ENCODE measurements at regions not wholly inside any gene's neighbourhood (a gene's known extent, or its start where the extent isn't known, plus 50 kb on each side); places are given as distances from the start of the nearest gene placed in this dataset.

DNA sequence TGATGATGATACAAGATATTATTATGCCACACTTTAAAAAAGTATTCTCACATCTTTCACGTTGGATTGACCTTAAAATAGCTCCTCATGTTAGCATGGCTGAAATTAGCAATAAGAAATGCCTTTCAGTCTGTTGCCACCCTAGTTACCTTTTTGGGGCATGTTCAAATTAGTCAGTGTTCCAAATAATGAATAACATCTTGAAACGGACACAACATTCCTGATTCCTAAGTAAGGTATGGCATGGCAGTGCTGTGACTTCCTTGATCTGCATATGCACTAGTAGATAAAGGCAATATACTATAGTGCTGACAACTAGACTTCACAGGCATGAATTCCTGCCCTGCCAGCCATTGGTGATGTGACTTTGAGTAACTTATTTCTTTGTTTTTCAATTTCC lies 914.5 kb downstream of the METTL15 start:
- peaks cover 5% of the 10 kb centered on the region for H3K9me3 ChIP-seq (replicated peaks)
- H3K27ac ChIP-seq (replicated peaks), result no peak overlapping the region
- no peaks in the 10 kb centered on the region for H3K27me3 ChIP-seq (ENCODE audit: low read depth)
- no peak overlapping the region for H3K4me3 ChIP-seq
- TF ChIP-seq, protein P1, sequence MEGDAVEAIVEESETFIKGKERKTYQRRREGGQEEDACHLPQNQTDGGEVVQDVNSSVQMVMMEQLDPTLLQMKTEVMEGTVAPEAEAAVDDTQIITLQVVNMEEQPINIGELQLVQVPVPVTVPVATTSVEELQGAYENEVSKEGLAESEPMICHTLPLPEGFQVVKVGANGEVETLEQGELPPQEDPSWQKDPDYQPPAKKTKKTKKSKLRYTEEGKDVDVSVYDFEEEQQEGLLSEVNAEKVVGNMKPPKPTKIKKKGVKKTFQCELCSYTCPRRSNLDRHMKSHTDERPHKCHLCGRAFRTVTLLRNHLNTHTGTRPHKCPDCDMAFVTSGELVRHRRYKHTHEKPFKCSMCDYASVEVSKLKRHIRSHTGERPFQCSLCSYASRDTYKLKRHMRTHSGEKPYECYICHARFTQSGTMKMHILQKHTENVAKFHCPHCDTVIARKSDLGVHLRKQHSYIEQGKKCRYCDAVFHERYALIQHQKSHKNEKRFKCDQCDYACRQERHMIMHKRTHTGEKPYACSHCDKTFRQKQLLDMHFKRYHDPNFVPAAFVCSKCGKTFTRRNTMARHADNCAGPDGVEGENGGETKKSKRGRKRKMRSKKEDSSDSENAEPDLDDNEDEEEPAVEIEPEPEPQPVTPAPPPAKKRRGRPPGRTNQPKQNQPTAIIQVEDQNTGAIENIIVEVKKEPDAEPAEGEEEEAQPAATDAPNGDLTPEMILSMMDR (IDR thresholded peaks at IDR 0.05; ENCODE audit: borderline replicate concordance), result no peak
- intact Hi-C loops (cut with micrococcal nuclease), result no loop called here
- no peaks in the 10 kb centered on the region for H3K36me3 ChIP-seq
- no peaks in the 10 kb centered on the region for H3K4me1 ChIP-seq
- no peak for DNase-seq

DNA sequence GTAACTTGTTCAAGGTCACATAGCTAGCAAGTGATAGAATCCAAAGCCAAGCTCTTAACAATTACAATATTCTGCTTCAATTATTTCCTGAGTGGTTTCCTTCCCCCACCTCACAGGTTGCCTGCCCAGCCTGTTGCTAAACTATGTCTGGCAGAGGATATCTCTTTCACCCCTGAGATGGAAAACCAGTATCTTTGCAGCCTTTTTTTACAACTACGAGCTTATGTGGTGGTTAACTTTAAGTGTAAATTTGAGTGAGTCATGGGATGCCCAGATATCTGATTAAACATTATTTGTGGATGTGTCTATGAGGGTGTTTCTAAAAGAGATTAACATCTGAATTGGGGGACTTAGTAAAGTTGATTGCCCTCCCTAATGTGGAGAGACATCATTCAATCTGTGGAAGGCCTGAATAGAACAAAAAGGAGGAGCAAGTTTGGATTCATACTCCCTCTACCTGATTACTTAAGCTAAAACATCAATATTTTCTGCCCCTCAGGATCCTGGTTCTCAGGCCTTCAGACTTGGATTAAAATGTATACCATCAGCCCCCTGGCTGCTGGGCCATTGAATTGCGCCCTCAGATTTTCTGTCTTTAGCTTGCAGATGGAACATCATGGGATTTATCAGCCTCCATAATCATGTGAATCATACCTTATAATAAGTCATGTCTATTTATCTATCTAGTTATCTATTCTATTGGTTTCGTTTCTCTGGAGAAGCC lies 911.9 kb downstream of the METTL15 start:
- no peak overlapping the region for H3K4me3 ChIP-seq
- no peaks in the 10 kb centered on the region for H3K27me3 ChIP-seq (ENCODE audit: low read depth)
- intact Hi-C loops (cut with micrococcal nuclease), result no loop called here
- TF ChIP-seq, protein P1 (IDR thresholded peaks at IDR 0.05; ENCODE audit: borderline replicate concordance), result no peak
- DNase-seq, result no peak
- no peaks in the 10 kb centered on the region for H3K36me3 ChIP-seq
- H3K9me3 ChIP-seq (replicated peaks), result peaks cover 10% of the 10 kb centered on the region
- no peaks in the 10 kb centered on the region for H3K4me1 ChIP-seq
- no peak overlapping the region for H3K27ac ChIP-seq (replicated peaks)

DNA sequence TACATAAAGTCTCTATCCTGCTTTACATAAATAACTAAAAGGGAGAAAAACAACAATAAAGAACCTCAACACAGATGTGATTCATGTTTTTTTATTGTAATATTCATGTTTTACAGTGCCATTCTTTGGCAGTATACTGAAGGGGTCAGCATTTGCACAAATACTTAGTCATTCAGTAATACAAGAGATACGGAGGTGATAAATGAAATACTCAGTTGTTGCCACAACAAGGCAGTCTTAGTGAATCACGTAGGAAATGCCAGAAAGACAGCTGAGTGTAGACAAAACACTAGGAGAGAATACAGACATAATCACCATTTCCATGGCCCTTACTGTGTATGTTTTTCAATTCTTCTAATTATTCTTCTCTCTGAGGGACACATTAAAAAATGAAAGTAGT lies 910.4 kb downstream of the METTL15 start:
- no peak overlapping the region for H3K27ac ChIP-seq (replicated peaks)
- intact Hi-C loops (cut with micrococcal nuclease), result no loop called here
- TF ChIP-seq, protein P1 (IDR thresholded peaks at IDR 0.05; ENCODE audit: borderline replicate concordance), result no peak
- no peaks in the 10 kb centered on the region for H3K27me3 ChIP-seq (ENCODE audit: low read depth)
- no peak for DNase-seq
- H3K36me3 ChIP-seq, result no peaks in the 10 kb centered on the region
- no peaks in the 10 kb centered on the region for H3K4me1 ChIP-seq
- peaks cover 10% of the 10 kb centered on the region for H3K9me3 ChIP-seq (replicated peaks)
- H3K4me3 ChIP-seq, result no peak overlapping the region

DNA sequence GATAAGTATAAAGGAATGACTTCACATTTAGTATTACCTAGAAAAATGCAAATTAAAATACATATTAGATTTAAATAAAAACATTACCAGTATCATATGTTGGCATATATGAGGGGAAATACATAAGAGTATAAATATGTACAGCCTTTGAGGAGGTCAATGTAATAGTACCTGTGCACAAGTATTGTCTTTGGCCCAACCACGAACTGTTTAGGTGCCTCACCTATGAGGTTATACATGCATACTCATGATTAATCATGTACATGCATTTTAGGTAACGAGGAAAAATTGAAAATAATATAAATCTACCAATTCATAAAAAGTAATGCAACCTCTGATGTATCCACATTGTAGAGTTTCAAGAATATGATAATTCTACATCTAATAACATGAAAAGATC lies 909.8 kb downstream of the METTL15 start:
- no peak for DNase-seq
- intact Hi-C loops (cut with micrococcal nuclease), result no loop called here
- Histone ChIP-seq H3K27ac (replicated peaks) (no peak overlapping the region), H3K4me3 (no peak overlapping the region), H3K27me3 (ENCODE audit: low read depth) (no peaks in the 10 kb centered on the region), H3K9me3 (replicated peaks) (peaks cover 10% of the 10 kb centered on the region), H3K36me3 (no peaks in the 10 kb centered on the region), H3K4me1 (no peaks in the 10 kb centered on the region)
- TF ChIP-seq, protein P1 (IDR thresholded peaks at IDR 0.05; ENCODE audit: borderline replicate concordance), result no peak

DNA sequence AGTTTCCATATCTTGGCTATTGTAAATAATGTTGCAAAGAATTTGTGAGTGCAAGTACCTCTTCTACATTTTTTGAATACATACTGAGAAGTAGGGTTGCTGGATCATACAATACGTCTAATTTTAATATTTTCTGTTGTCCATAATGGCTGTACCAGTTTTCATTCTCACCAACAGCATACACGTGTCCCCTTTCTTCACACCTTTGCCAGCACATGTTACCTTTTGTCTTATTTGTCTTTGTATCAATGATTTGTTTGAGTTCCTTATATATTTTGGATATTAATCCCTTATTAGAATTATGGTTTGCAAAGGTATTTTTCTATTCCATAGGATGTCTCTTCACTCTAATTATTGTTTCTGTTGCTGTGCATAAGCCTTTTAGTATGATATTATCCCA lies 904.3 kb downstream of the METTL15 start:
- DNase-seq, result no peak
- intact Hi-C loops (cut with micrococcal nuclease), result no loop called here
- TF ChIP-seq, protein P1 (IDR thresholded peaks at IDR 0.05; ENCODE audit: borderline replicate concordance), result no peak
- no peaks in the 10 kb centered on the region for H3K27me3 ChIP-seq (ENCODE audit: low read depth)
- H3K36me3 ChIP-seq, result no peaks in the 10 kb centered on the region
- no peaks in the 10 kb centered on the region for H3K4me1 ChIP-seq
- no peak overlapping the region for H3K4me3 ChIP-seq
- H3K9me3 ChIP-seq (replicated peaks), result peaks cover 5% of the 10 kb centered on the region
- no peak overlapping the region for H3K27ac ChIP-seq (replicated peaks)

Data from left ventricle myocardium inferior (tissue), 1 donor.